Neuronal stem cell (in vitro differentiated cells): ENCODE measurements at regions not wholly inside any gene's neighbourhood (a gene's known extent, or its start where the extent isn't known, plus 50 kb on each side); places are given as distances from the start of the nearest gene placed in this dataset.

Source experiments
- DNase-seq: peaks from one replicate; pipeline ENCODE4 v3.0.0-alpha.2; 2013; ENCODE audit warnings: low spot score
- H2AFZ ChIP-seq: one replicate; pipeline ENCODE4 v1.6.1; 2013; ENCODE audit warnings: mild to moderate bottlenecking, low read length, inconsistent platforms
- H2AK5ac ChIP-seq: 2 replicates; pipeline ENCODE4 v1.6.1; 2013; ENCODE audit warnings: low read depth, mild to moderate bottlenecking, inconsistent platforms, low read length, moderate library complexity, mixed read lengths
- H2BK120ac ChIP-seq: 2 replicates; pipeline ENCODE4 v1.6.1; 2013; ENCODE audit warnings: low read depth, mild to moderate bottlenecking, inconsistent platforms, low read length, moderate library complexity, mixed read lengths
- H2BK12ac ChIP-seq: one replicate; pipeline ENCODE4 v1.6.1; 2013; ENCODE audit warnings: low read length, inconsistent platforms
- H2BK15ac ChIP-seq: 2 replicates; pipeline ENCODE4 v1.6.1; 2013; ENCODE audit warnings: mild to moderate bottlenecking, low read length, inconsistent platforms, mixed read lengths
- H2BK5ac ChIP-seq: one replicate; pipeline ENCODE4 v1.6.1; 2013; ENCODE audit warnings: inconsistent platforms, mild to moderate bottlenecking, low read length, moderate library complexity
- H3K14ac ChIP-seq: one replicate; pipeline ENCODE4 v1.6.1; 2013; ENCODE audit warnings: low read length, inconsistent platforms
- H3K18ac ChIP-seq: 2 replicates; pipeline ENCODE4 v1.6.1; 2013; ENCODE audit warnings: low read length, inconsistent platforms
- H3K23ac ChIP-seq: 2 replicates; pipeline ENCODE4 v1.6.1; 2013; ENCODE audit warnings: low read depth, mild to moderate bottlenecking, mixed read lengths, low read length, inconsistent platforms; ENCODE audit not compliant: poor library complexity
- H3K27ac ChIP-seq: replicated peaks from 3 replicates; pipeline ENCODE4 v1.5.1; 2013; ENCODE audit warnings: low read length, inconsistent platforms
- H3K27me3 ChIP-seq, 3 experiments: 2 replicates each; pipeline ENCODE4 v1.6.1; 2013; ENCODE audit warnings: low read length in 3 of 3, mild to moderate bottlenecking in 2 of 3, inconsistent platforms in 1 of 3, low read depth in 1 of 3, mixed read lengths in 1 of 3, moderate library complexity in 1 of 3; ENCODE audit not compliant: control insufficient read depth in 3 of 3, insufficient read depth in 3 of 3
- H3K36me3 ChIP-seq, 2 donors: replicated peaks in 1 of 2; 2 replicates each; pipeline ENCODE4 v1.6.1; 2013; ENCODE audit warnings: low read length in 2 of 2; ENCODE audit not compliant: control insufficient read depth in 2 of 2, insufficient read depth in 2 of 2
- H3K4ac ChIP-seq: 2 replicates; pipeline ENCODE4 v1.6.1; 2013; ENCODE audit warnings: inconsistent platforms, mild to moderate bottlenecking, low read length, moderate library complexity
- H3K4me1 ChIP-seq, 2 donors: 1 replicate in 1 of 2; 2 replicates in 1 of 2; pipeline ENCODE4 v1.6.1; 2013; ENCODE audit warnings: low read length in 2 of 2, low read depth in 1 of 2; ENCODE audit not compliant: control insufficient read depth in 2 of 2, insufficient read depth in 1 of 2
- H3K4me2 ChIP-seq: one replicate; pipeline ENCODE4 v1.6.1; 2013; ENCODE audit warnings: mild to moderate bottlenecking, low read length, inconsistent platforms; ENCODE audit not compliant: insufficient read depth, poor library complexity, severe bottlenecking
- H3K4me3 ChIP-seq, 2 donors: 2 replicates each; pipeline ENCODE4 v1.5.1; 2013; ENCODE audit warnings: low read length in 2 of 2, mild to moderate bottlenecking in 2 of 2, inconsistent platforms in 1 of 2, moderate library complexity in 1 of 2
- H3K79me1 ChIP-seq: one replicate; pipeline ENCODE4 v1.6.1; 2013; ENCODE audit warnings: low read depth, mild to moderate bottlenecking, inconsistent platforms, low read length, moderate library complexity
- H3K9ac ChIP-seq: one replicate; pipeline ENCODE4 v1.6.1; 2013; ENCODE audit warnings: mild to moderate bottlenecking, low read depth, low read length, inconsistent platforms; ENCODE audit not compliant: poor library complexity
- H3K9me3 ChIP-seq, 2 donors: replicated peaks in 1 of 2; 2 replicates each; pipeline versions ENCODE3 to v1.6.1; 2013; ENCODE audit warnings: low read length in 2 of 2, mild to moderate bottlenecking in 2 of 2, inconsistent platforms in 1 of 2, low read depth in 1 of 2, mixed read lengths in 1 of 2, moderate library complexity in 1 of 2; ENCODE audit not compliant: control insufficient read depth in 2 of 2, insufficient read depth in 1 of 2
- H4K8ac ChIP-seq: one replicate; pipeline ENCODE4 v1.6.1; 2013; ENCODE audit warnings: low read depth, mild to moderate bottlenecking, inconsistent platforms, low read length, moderate library complexity
- H4K91ac ChIP-seq: one replicate; pipeline ENCODE4 v1.6.1; 2013; ENCODE audit warnings: low read length, low read depth, mild to moderate bottlenecking, inconsistent platforms; ENCODE audit not compliant: poor library complexity
- WGBS, 2 donors: extraction: QIAGEN DNeasy Blood & Tissue Kit; methylation state at CpG; one replicate each; pipeline ENCODE4 v1.1.7; 2013; ENCODE audit warnings: missing lambda C conversion rate in 2 of 2, mixed read lengths in 1 of 2; ENCODE audit not compliant: insufficient read length in 2 of 2, insufficient replicate concordance in 1 of 2; ENCODE audit errors: extremely low coverage in 2 of 2; 5-methylcytosine and 5-hydroxymethylcytosine counted together

DNA sequence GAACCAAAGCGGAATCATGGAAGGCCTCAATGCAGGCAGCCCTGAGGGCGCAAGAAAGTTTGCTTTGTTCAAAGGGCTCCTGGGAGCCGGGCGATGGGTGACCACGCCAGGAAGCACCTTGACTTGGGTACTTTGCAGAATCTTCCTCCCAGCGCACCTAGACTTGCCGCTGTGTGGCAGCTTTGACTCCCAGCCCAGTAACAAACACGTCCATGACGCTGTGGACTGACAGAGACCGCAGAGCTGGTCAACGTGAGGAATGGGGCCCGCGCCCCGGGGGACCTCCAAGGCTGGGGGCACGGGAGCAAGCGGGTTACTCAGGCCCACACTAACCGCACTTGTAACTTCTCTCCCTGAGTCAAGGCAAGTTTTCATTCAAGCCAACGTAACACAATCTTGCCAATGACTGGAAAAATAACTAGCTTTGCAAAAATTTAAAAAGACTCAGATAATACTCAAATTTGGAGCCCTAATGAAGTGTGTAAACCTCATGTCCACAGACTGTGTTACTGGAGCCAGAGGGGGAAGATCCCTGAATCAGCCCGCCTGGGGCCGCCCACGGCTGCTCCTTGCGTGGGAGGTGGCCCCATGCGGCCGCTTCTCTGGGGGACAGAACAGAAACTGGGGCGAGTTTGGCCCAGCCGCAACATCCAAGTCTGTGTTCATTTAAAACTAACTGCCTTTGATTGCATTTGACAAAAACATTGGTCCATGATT is 130.8 kb downstream of the DNAJB6 start:
- H3K4ac ChIP-seq: no peak overlapping the region
- H3K79me1 ChIP-seq: peaks cover 3% of the 10 kb centered on the region
- H3K27ac ChIP-seq: no peak overlapping the region
- no peak overlapping the region for H2AK5ac ChIP-seq
- peak overlapping the region; percentile 83 for H2BK5ac ChIP-seq
- H3K18ac ChIP-seq: no peak overlapping the region
- no peak overlapping the region for H3K23ac ChIP-seq
- H4K8ac ChIP-seq: no peak overlapping the region
- H3K9ac ChIP-seq: no peak overlapping the region
- no peak overlapping the region for H2AFZ ChIP-seq
- DNase-seq: no peak
- H4K91ac ChIP-seq: no peak overlapping the region
- peaks cover 19 to 41% of the 10 kb centered on the region in 2 donors for H3K4me1 ChIP-seq
- no CpG with 5 or more reads among the region's 26 CpGs for WGBS, 2 donors
- H2BK15ac ChIP-seq: no peak overlapping the region
- no peak overlapping the region for H2BK120ac ChIP-seq
- no peak overlapping the region for H3K4me2 ChIP-seq
- H3K14ac ChIP-seq: no peak overlapping the region
- no peak overlapping the region for H3K4me3 ChIP-seq
- H3K27me3 ChIP-seq: no peaks in the 10 kb centered on the region
- peaks cover 8 to 26% of the 10 kb centered on the region in 2 donors for H3K9me3 ChIP-seq
- no peak overlapping the region for H2BK12ac ChIP-seq
- H3K36me3 ChIP-seq: no peaks in the 10 kb centered on the region

DNA sequence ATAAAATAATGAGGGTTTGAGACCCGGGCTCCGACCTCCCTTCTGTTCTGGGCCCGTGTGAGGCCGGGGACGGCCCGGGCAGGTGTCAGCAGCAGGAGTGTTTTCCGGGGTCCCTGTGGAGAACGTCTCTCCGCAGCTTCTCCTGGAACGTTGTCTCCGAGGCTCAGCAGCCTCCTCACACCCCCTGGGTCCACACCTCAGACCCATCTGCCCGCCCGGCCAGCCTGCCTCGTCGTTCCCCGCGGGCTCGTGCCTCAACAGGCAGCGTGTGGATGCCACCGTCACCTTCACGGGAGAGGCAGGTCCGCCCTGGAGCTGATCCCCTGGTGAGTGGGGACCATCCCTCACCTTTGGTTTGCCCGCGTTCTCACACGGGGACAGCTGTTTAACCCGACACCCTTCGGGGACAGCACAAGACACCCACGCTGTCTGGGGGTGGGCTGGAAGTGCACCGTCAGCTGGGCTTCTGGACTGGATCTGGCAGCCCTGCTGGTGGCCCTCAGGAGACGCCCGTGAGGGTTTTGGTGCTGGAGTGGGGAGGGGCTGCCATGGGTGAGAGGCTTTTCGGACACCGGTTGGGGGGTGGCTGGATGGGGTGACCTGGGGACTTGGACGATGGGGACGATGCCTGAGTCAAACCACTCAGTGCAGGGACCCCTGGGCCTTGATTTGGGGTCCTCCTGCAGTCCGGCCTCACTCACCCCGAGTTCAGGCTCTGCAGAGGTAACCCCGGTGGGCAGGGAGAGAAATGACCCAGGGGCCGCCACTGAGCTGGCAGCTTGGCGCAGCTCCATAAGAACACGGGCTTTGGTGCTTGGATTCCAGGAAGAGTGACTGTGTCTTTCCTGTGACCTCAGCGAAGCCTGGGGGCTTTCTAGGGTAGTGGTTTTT is 131.7 kb downstream of the DNAJB6 start:
- Histone ChIP-seq H4K8ac (no peak overlapping the region), H3K4ac (no peak overlapping the region), H3K23ac (peak overlapping the region; percentile 37), H3K27ac (no peak overlapping the region), H3K27me3 (no peaks in the 10 kb centered on the region), H2BK15ac (peak overlapping the region; percentile 50), H3K4me1 (peaks cover 19 to 34% of the 10 kb centered on the region in 2 donors), H2AFZ (no peak overlapping the region), H3K36me3 (no peaks in the 10 kb centered on the region), H2AK5ac (peak overlapping the region; percentile 64), H2BK12ac (peak overlapping the region; percentile 1), H3K9ac (no peak overlapping the region), H3K14ac (peak overlapping the region; percentile 25), H3K4me2 (no peak overlapping the region), H2BK5ac (peak overlapping the region; percentile 83), H2BK120ac (no peak overlapping the region), H3K18ac (peak overlapping the region; percentile 6), H3K4me3 (peak overlapping the region in 1 of 2 donors; percentile 14), H3K9me3 (peaks cover 10 to 34% of the 10 kb centered on the region in 2 donors), H3K79me1 (peaks cover 3% of the 10 kb centered on the region), H4K91ac (no peak overlapping the region)
- DNase-seq: no peak
- WGBS, 2 donors: no CpG with 5 or more reads among the region's 42 CpGs

DNA sequence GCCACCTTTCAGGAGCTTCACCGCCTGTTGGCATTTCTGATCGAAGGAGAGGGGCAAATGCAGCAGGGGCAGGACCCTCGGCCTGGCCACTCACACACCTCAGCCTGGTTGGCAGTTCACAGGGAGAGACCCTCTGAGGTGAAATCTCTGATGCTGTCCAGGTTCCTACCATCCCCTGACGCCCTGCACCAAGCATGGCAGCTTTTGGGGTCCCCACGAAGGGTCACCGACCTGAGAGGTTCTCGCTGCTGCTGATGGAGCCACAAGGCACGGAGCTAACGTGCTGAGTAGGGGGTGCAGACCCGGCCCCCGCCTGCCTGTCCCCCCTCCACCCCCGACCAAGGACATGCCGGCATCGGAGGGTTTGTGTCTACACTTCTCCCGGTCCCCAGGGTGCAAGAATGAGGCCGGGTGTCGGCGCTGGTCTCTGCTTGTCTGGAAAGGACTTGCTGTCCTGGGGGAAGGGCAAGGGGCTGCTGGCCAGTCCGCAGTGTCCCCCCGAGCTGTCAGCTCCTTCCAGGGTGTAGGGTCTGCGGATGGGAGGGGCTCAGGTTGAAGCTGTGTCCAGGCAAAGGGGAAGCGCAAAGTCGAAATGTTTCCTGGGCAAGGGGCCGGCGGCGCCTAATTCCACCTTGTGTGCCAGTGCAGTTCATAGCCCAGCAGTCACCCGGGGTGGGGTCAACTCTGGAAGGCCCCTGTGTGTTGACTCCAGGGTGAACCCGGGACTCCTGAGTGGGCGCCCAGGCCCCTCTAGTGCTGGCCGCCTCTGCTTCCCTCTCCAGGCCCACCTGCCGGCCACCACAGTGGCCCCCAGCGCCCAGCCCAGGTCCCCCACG is 132.6 kb downstream of the DNAJB6 start:
- no peak overlapping the region for H2BK5ac ChIP-seq
- no peak overlapping the region for H2BK12ac ChIP-seq
- H3K9ac ChIP-seq: no peak overlapping the region
- no peak overlapping the region for H3K4ac ChIP-seq
- H2AK5ac ChIP-seq: peak overlapping the region; percentile 83
- H3K4me2 ChIP-seq: no peak overlapping the region
- no peak overlapping the region for H2AFZ ChIP-seq
- peaks cover 10 to 42% of the 10 kb centered on the region in 2 donors for H3K9me3 ChIP-seq
- no peak overlapping the region for H2BK120ac ChIP-seq
- peak overlapping the region; percentile 46 for H2BK15ac ChIP-seq
- H4K8ac ChIP-seq: no peak overlapping the region
- H3K23ac ChIP-seq: no peak overlapping the region
- no peak overlapping the region for H3K4me3 ChIP-seq
- no CpG with 5 or more reads among the region's 33 CpGs for WGBS, 2 donors
- H3K36me3 ChIP-seq: no peaks in the 10 kb centered on the region
- peak overlapping the region; percentile 57 for H3K18ac ChIP-seq
- no peak for DNase-seq
- H4K91ac ChIP-seq: no peak overlapping the region
- H3K14ac ChIP-seq: no peak overlapping the region
- H3K79me1 ChIP-seq: peaks cover 3% of the 10 kb centered on the region
- H3K4me1 ChIP-seq: peaks cover 14 to 32% of the 10 kb centered on the region in 2 donors
- H3K27me3 ChIP-seq: no peaks in the 10 kb centered on the region
- H3K27ac ChIP-seq: no peak overlapping the region
